ENCODE measurements at regions not wholly inside any gene's neighbourhood (a gene's known extent, or its start where the extent isn't known, plus 50 kb on each side); places are given as distances from the start of the nearest gene placed in this dataset.

- no peak for TF ChIP-seq CTCF (IDR thresholded peaks at IDR 0.05)
- no peak for TF ChIP-seq POLR2A (IDR thresholded peaks at IDR 0.05)
- no peaks in the 10 kb centered on the region for H3K27me3 ChIP-seq
- no peak for DNase-seq
- intact Hi-C loops (cut with DNase I; ENCODE audit: low total_unique reads) = no loop called here
- no peaks in the 10 kb centered on the region for H3K9me3 ChIP-seq
- H3K36me3 ChIP-seq (ENCODE audit: low read depth, missing control alignments) = no peaks in the 10 kb centered on the region
- H3K27ac ChIP-seq = no peak overlapping the region
- 68 to 78% methylated on average over 3 of the region's 3 CpGs for WGBS, 2 donors
- H3K4me1 ChIP-seq = no peaks in the 10 kb centered on the region
- no peak overlapping the region for H3K4me3 ChIP-seq
Measured at GRCh38 chr3:1787094-1787493, 311.6 kb upstream of the CNTN4 start.

DNA sequence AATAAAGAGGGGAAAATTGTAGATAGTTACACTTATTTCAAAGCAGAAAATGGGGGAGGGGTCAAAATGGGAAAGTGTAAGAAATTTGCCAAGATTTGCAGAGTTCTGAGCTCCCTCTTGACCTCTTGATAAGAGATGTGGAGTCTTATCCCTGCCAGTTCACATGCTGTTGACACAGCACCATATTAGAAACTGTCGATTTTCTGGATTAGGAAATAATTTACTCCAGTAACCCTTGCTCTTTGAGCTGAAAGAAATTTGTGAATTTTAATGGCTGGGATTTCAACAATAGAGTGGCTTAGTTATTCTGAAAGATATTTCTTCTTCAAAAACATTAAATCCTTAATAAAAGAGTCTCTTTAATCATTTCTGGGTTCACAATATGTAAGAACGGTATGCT lies 306.2 kb upstream of the CNTN4 start:
- H3K9me3 ChIP-seq = no peaks in the 10 kb centered on the region
- no peaks in the 10 kb centered on the region for H3K27me3 ChIP-seq
- no peak overlapping the region for H3K4me3 ChIP-seq
- no peaks in the 10 kb centered on the region for H3K4me1 ChIP-seq
- TF ChIP-seq POLR2A (IDR thresholded peaks at IDR 0.05) (no peak), CTCF (IDR thresholded peaks at IDR 0.05) (no peak)
- intact Hi-C loops (cut with DNase I; ENCODE audit: low total_unique reads) = no loop called here
- WGBS, 2 donors = 69 to 73% methylated on average over 2 of the region's 2 CpGs
- no peak overlapping the region for H3K27ac ChIP-seq
- no peak for DNase-seq
- no peaks in the 10 kb centered on the region for H3K36me3 ChIP-seq (ENCODE audit: low read depth, missing control alignments)

- no peaks in the 10 kb centered on the region for H3K9me3 ChIP-seq
- no peaks in the 10 kb centered on the region for H3K4me1 ChIP-seq
- H3K36me3 ChIP-seq (ENCODE audit: low read depth, missing control alignments) = no peaks in the 10 kb centered on the region
- intact Hi-C loops (cut with DNase I; ENCODE audit: low total_unique reads) = no loop called here
- no peak overlapping the region for H3K27ac ChIP-seq
- DNase-seq = no peak
- WGBS, 2 donors = 88 to 91% methylated on average over 10 of the region's 10 CpGs
- no peaks in the 10 kb centered on the region for H3K27me3 ChIP-seq
- H3K4me3 ChIP-seq = no peak overlapping the region
- TF ChIP-seq POLR2A (IDR thresholded peaks at IDR 0.05) (no peak), CTCF (IDR thresholded peaks at IDR 0.05) (no peak)
Measured at GRCh38 chr3:1798711-1799405, 299.8 kb upstream of the CNTN4 start.

GRCh38 chr3:1805331-1805730 lies 293.3 kb upstream of the CNTN4 start:
- Histone ChIP-seq H3K27ac (no peak overlapping the region), H3K4me3 (no peak overlapping the region), H3K9me3 (no peaks in the 10 kb centered on the region), H3K27me3 (no peaks in the 10 kb centered on the region), H3K4me1 (no peaks in the 10 kb centered on the region), H3K36me3 (ENCODE audit: low read depth, missing control alignments) (no peaks in the 10 kb centered on the region)
- 94 to 98% methylated on average over 3 of the region's 3 CpGs for whole genome bisulfite sequencing, 2 donors
- DNase-seq = no peak
- intact Hi-C loops (cut with DNase I; ENCODE audit: low total_unique reads) = no loop called here
- no peak for TF ChIP-seq POLR2A (IDR thresholded peaks at IDR 0.05)
- no peak for TF ChIP-seq CTCF (IDR thresholded peaks at IDR 0.05)

- WGBS, 2 donors = 98 to 100% methylated on average over 1 of the region's 1 CpG
- Histone ChIP-seq H3K9me3 (no peaks in the 10 kb centered on the region), H3K27me3 (no peaks in the 10 kb centered on the region), H3K4me1 (no peaks in the 10 kb centered on the region), H3K36me3 (ENCODE audit: low read depth, missing control alignments) (no peaks in the 10 kb centered on the region), H3K27ac (no peak overlapping the region), H3K4me3 (no peak overlapping the region)
- DNase-seq = no peak
- intact Hi-C loops (cut with DNase I; ENCODE audit: low total_unique reads) = no loop called here
- TF ChIP-seq CTCF (IDR thresholded peaks at IDR 0.05) (no peak), POLR2A (IDR thresholded peaks at IDR 0.05) (no peak)
Measured at GRCh38 chr3:1808590-1808989, 290.1 kb upstream of the CNTN4 start.

Measured in testis (tissue), 2 donors.